H9 (cell line): ENCODE measurements at regions not wholly inside any gene's neighbourhood (a gene's known extent, or its start where the extent isn't known, plus 50 kb on each side); places are given as distances from the start of the nearest gene placed in this dataset.

Experiments used
- DNase-seq: peaks from one replicate; pipeline ENCODE4 v3.0.0-alpha.2; 2017
- H2AFZ ChIP-seq: one replicate; pipeline ENCODE4 v1.6.1; 2013; ENCODE audit warnings: mild to moderate bottlenecking, low read length, control low read depth, moderate library complexity
- H2AK5ac ChIP-seq: 2 replicates; pipeline ENCODE4 v1.6.1; 2013; ENCODE audit warnings: low read length, control low read depth, mixed read lengths; ENCODE audit not compliant: insufficient read length
- H2BK120ac ChIP-seq: one replicate; pipeline ENCODE4 v1.6.1; 2013; ENCODE audit warnings: low read depth, mild to moderate bottlenecking, low read length, control low read depth, inconsistent platforms; ENCODE audit not compliant: poor library complexity, severe bottlenecking
- H2BK12ac ChIP-seq: 2 replicates; pipeline ENCODE4 v1.6.1; 2013; ENCODE audit warnings: low read length, control low read depth, mixed read lengths, low read depth; ENCODE audit not compliant: insufficient read length
- H2BK15ac ChIP-seq: 2 replicates; pipeline ENCODE4 v1.6.1; 2013; ENCODE audit warnings: low read depth, low read length, control low read depth
- H2BK20ac ChIP-seq: one replicate; pipeline ENCODE4 v1.6.1; 2013; ENCODE audit warnings: low read depth, mild to moderate bottlenecking, low read length, control low read depth, inconsistent platforms; ENCODE audit not compliant: poor library complexity, severe bottlenecking
- H2BK5ac ChIP-seq: 2 replicates; pipeline ENCODE4 v1.6.1; 2013; ENCODE audit warnings: low read length, control low read depth, mixed read lengths; ENCODE audit not compliant: insufficient read length
- H3K14ac ChIP-seq: 2 replicates; pipeline ENCODE4 v1.6.1; 2013; ENCODE audit warnings: low read length, control low read depth; ENCODE audit not compliant: insufficient read depth
- H3K18ac ChIP-seq: 2 replicates; pipeline ENCODE4 v1.6.1; 2013; ENCODE audit warnings: low read depth, mild to moderate bottlenecking, mixed read lengths, low read length, control low read depth; ENCODE audit not compliant: insufficient read length
- H3K23ac ChIP-seq: 2 replicates; pipeline ENCODE4 v1.6.1; 2013; ENCODE audit warnings: low read length, control low read depth, mixed read lengths, low read depth; ENCODE audit not compliant: insufficient read length
- H3K23me2 ChIP-seq: 2 replicates; pipeline ENCODE4 v1.6.1; 2013; ENCODE audit warnings: low read depth, mild to moderate bottlenecking, mixed read lengths, low read length, control low read depth; ENCODE audit not compliant: insufficient read length, poor library complexity, severe bottlenecking
- H3K27ac ChIP-seq: 2 replicates; pipeline ENCODE4 v1.5.1; 2013; ENCODE audit warnings: low read length, control low read depth, mixed read lengths, low read depth; ENCODE audit not compliant: insufficient read length
- H3K27me3 ChIP-seq: 2 replicates; pipeline ENCODE4 v1.6.1; 2013; ENCODE audit warnings: low read length, control low read depth, inconsistent platforms; ENCODE audit not compliant: insufficient read depth
- H3K4ac ChIP-seq: 2 replicates; pipeline ENCODE4 v1.6.1; 2013; ENCODE audit warnings: low read depth, mild to moderate bottlenecking, control low read depth, inconsistent platforms, low read length, moderate library complexity
- H3K4me1 ChIP-seq: 2 replicates; pipeline ENCODE4 v1.6.1; 2013; ENCODE audit warnings: low read length, control low read depth, inconsistent platforms; ENCODE audit not compliant: insufficient read depth
- H3K4me2 ChIP-seq: 2 replicates; pipeline ENCODE4 v1.6.1; 2013; ENCODE audit warnings: low read length, control low read depth, mixed read lengths; ENCODE audit not compliant: insufficient read length, insufficient read depth
- H3K56ac ChIP-seq: 2 replicates; pipeline ENCODE4 v1.6.1; 2013; ENCODE audit warnings: low read depth, mild to moderate bottlenecking, mixed read lengths, low read length, control low read depth; ENCODE audit not compliant: insufficient read length
- H3K79me1 ChIP-seq: 2 replicates; pipeline ENCODE4 v1.6.1; 2013; ENCODE audit warnings: low read depth, mild to moderate bottlenecking, moderate library complexity, low read length, control low read depth, inconsistent platforms; ENCODE audit not compliant: insufficient read depth, poor library complexity, severe bottlenecking
- H3K79me2 ChIP-seq: 2 replicates; pipeline ENCODE4 v1.6.1; 2013; ENCODE audit warnings: low read length, control low read depth, inconsistent platforms; ENCODE audit not compliant: insufficient read depth
- H3K9ac ChIP-seq: 2 replicates; pipeline ENCODE4 v1.6.1; 2013; ENCODE audit warnings: low read length, control low read depth, mixed read lengths; ENCODE audit not compliant: insufficient read length; ENCODE audit errors: extremely low read depth
- H3K9me3 ChIP-seq: one replicate; pipeline ENCODE4 v1.6.1; 2013; ENCODE audit warnings: low read depth, low read length, inconsistent platforms; ENCODE audit not compliant: control insufficient read depth
- H3T11ph ChIP-seq: one replicate; pipeline ENCODE4 v1.6.1; 2013; ENCODE audit warnings: mild to moderate bottlenecking, low read length, control low read depth, inconsistent platforms
- H4K20me1 ChIP-seq: one replicate; pipeline ENCODE4 v1.6.1; 2013; ENCODE audit not compliant: control insufficient read depth, insufficient read length, insufficient read depth
- H4K5ac ChIP-seq: 2 replicates; pipeline ENCODE4 v1.6.1; 2013; ENCODE audit warnings: low read depth, mild to moderate bottlenecking, mixed read lengths, low read length, control low read depth; ENCODE audit not compliant: insufficient read length
- H4K8ac ChIP-seq: replicated peaks from 2 replicates; pipeline ENCODE4 v1.6.1; 2013; ENCODE audit warnings: low read length, control low read depth, mixed read lengths, low read depth; ENCODE audit not compliant: insufficient read length
- H4K91ac ChIP-seq: 2 replicates; pipeline ENCODE4 v1.6.1; 2013; ENCODE audit warnings: low read depth, mild to moderate bottlenecking, moderate library complexity, mixed read lengths, low read length, control low read depth; ENCODE audit not compliant: insufficient read length
- H3K27ac Mint-ChIP-seq, 3 experiments: 2 replicates in 2 of 3; 3 replicates in 1 of 3; pipeline ENCODE4 v1.8.0; 2020 to 2021; ENCODE audit warnings: mixed read lengths in 3 of 3, mild to moderate bottlenecking in 1 of 3, moderate library complexity in 1 of 3
- H3K27me3 Mint-ChIP-seq: 2 replicates; pipeline ENCODE4 v1.8.0; 2021; ENCODE audit warnings: low read depth, mild to moderate bottlenecking, moderate library complexity, mixed read lengths
- H3K36me3 Mint-ChIP-seq, 3 experiments: 2 replicates in 2 of 3; 3 replicates in 1 of 3; pipeline ENCODE4 v1.8.0; 2020 to 2021; ENCODE audit warnings: low read depth in 3 of 3, mixed read lengths in 3 of 3; ENCODE audit not compliant: insufficient read depth in 1 of 3
- H3K4me1 Mint-ChIP-seq, 2 experiments: 2 replicates each; pipeline ENCODE4 v1.8.0; 2020; ENCODE audit warnings: mixed read lengths in 2 of 2
- H3K4me3 Mint-ChIP-seq, 2 experiments: 2 replicates in 1 of 2; 3 replicates in 1 of 2; pipeline ENCODE4 v1.8.0; 2020 to 2021; ENCODE audit warnings: mild to moderate bottlenecking in 2 of 2, mixed read lengths in 2 of 2, moderate library complexity in 1 of 2
- H3K9me3 Mint-ChIP-seq, 2 experiments: 2 replicates in 1 of 2; 3 replicates in 1 of 2; pipeline ENCODE4 v1.8.0; 2020; ENCODE audit warnings: mild to moderate bottlenecking in 2 of 2, mixed read lengths in 2 of 2, moderate library complexity in 1 of 2
- CTCF ChIP-seq: fragments of 200-600 bp; sonication (generic); conservative IDR thresholded peaks from 3 replicates; pipeline ENCODE4 v1.8.0; 2021; ENCODE audit warnings: antibody characterized with exemption, mild to moderate bottlenecking
- WGBS: extraction: QIAGEN DNeasy Blood & Tissue Kit; methylation state at CpG from one replicate; pipeline ENCODE4 v1.1.7; 2013; ENCODE audit warnings: missing lambda C conversion rate, low lambda C conversion rate, mixed read lengths; ENCODE audit not compliant: insufficient read length; ENCODE audit errors: extremely low coverage; 5-methylcytosine and 5-hydroxymethylcytosine counted together

- no peak for DNase-seq
- no peak overlapping the region for H3K56ac ChIP-seq
- H4K91ac ChIP-seq = no peak overlapping the region
- H3K4me2 ChIP-seq = no peak overlapping the region
- H2BK15ac ChIP-seq = no peak overlapping the region
- H3K23me2 ChIP-seq = no peaks in the 10 kb centered on the region
- H4K5ac ChIP-seq = no peak overlapping the region
- no CpG with 5 or more reads among the region's 2 CpGs for WGBS
- Mint-ChIP-seq H3K27me3 (peaks cover 3% of the 10 kb centered on the region; the same call in 1 of the 2 replicates), H3K27ac (no peak overlapping the region), H3K4me1 (peaks cover 0 to 6% of the 10 kb centered on the region in 2 experiments; a peak in 1 of 4 replicates), H3K4me3 (no peak overlapping the region), H3K36me3 (no peaks in the 10 kb centered on the region; a peak in 1 of 7 replicates), H3K9me3 (no peaks in the 10 kb centered on the region)
- no peak overlapping the region for H2AK5ac ChIP-seq
- TF ChIP-seq CTCF = no peak
- no peaks in the 10 kb centered on the region for H3K27me3 ChIP-seq
- no peak overlapping the region for H3K4ac ChIP-seq
- H3K9ac ChIP-seq = no peak overlapping the region
- H3K79me1 ChIP-seq = no peaks in the 10 kb centered on the region
- no peak overlapping the region for H3T11ph ChIP-seq
- no peaks in the 10 kb centered on the region for H3K79me2 ChIP-seq
- no peak overlapping the region for H3K18ac ChIP-seq
- no peaks in the 10 kb centered on the region for H3K9me3 ChIP-seq
- H2BK120ac ChIP-seq = no peak overlapping the region
- no peak overlapping the region for H2AFZ ChIP-seq
- H2BK12ac ChIP-seq = no peak overlapping the region
- no peak overlapping the region for H2BK20ac ChIP-seq
- no peak overlapping the region for H3K27ac ChIP-seq
- no peaks in the 10 kb centered on the region for H4K20me1 ChIP-seq
- H4K8ac ChIP-seq = no peak overlapping the region
- H3K14ac ChIP-seq = no peak overlapping the region
- H3K4me1 ChIP-seq = no peaks in the 10 kb centered on the region; the same call in 1 of the 2 replicates
- H3K23ac ChIP-seq = no peak overlapping the region
- H2BK5ac ChIP-seq = no peak overlapping the region
Measured at GRCh38 chr4:24070117-24070516, 180.3 kb upstream of the PPARGC1A start.
